PC-9 (cell line): ENCODE measurements at regions not wholly inside any gene's neighbourhood (a gene's known extent, or its start where the extent isn't known, plus 50 kb on each side); places are given as distances from the start of the nearest gene placed in this dataset.

Source experiments
- EZH2 ChIP-seq: fragments of 200-600 bp; sonication (generic); IDR thresholded peaks from 2 replicates; pipeline ENCODE4 v1.8.0; 2017; ENCODE audit warnings: antibody characterized with exemption, low read depth
- TF ChIP-seq, protein P1 (sequence below): fragments of 200-600 bp; sonication (generic); conservative IDR thresholded peaks from 2 replicates; pipeline ENCODE4 v1.6.1; 2017; ENCODE audit warnings: mixed run types, antibody characterized with exemption, mild to moderate bottlenecking, moderate library complexity

DNA sequence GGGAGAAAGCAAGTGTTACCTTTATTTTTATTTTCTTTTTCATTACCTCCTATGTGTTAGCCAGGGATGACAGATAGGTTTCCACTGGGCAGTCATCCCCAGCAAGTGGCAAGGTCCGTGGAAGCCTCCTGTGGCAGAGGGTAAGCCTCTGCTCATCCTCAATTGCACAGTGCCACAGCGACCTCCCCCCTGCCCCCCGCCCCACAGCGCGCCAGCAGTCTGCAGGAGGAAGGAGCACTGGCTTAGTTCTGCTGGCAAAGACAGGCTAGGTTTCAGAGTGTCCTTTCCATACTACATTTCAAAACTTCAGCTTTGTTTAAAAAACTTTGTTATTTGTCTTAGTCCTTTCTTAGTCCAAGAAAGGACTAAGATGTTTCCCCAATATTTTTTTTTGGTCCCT lies 194.7 kb downstream of the EXOC5 start:
- TF ChIP-seq, protein P1, sequence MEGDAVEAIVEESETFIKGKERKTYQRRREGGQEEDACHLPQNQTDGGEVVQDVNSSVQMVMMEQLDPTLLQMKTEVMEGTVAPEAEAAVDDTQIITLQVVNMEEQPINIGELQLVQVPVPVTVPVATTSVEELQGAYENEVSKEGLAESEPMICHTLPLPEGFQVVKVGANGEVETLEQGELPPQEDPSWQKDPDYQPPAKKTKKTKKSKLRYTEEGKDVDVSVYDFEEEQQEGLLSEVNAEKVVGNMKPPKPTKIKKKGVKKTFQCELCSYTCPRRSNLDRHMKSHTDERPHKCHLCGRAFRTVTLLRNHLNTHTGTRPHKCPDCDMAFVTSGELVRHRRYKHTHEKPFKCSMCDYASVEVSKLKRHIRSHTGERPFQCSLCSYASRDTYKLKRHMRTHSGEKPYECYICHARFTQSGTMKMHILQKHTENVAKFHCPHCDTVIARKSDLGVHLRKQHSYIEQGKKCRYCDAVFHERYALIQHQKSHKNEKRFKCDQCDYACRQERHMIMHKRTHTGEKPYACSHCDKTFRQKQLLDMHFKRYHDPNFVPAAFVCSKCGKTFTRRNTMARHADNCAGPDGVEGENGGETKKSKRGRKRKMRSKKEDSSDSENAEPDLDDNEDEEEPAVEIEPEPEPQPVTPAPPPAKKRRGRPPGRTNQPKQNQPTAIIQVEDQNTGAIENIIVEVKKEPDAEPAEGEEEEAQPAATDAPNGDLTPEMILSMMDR = no peak
- no peak for TF ChIP-seq EZH2
